Keratinocyte (primary cell): ENCODE measurements at regions not wholly inside any gene's neighbourhood (a gene's known extent, or its start where the extent isn't known, plus 50 kb on each side); places are given as distances from the start of the nearest gene placed in this dataset.

Source experiments
- CTCF ChIP-seq, 3 experiments: IDR thresholded peaks in 1 of 3; conservative IDR thresholded peaks in 1 of 3; optimal IDR thresholded peaks in 1 of 3; 2 replicates in 2 of 3; 3 replicates in 1 of 3; pipeline versions ENCODE3 to v1.5.1; 2011; ENCODE audit warnings: low read length in 3 of 3, mild to moderate bottlenecking in 3 of 3, moderate library complexity in 2 of 3, control low read depth in 1 of 3, inconsistent platforms in 1 of 3; ENCODE audit not compliant: insufficient read depth in 2 of 3; ENCODE audit errors: extremely low read depth in 1 of 3
- EZH2 ChIP-seq: IDR thresholded peaks from one replicate; pipeline ENCODE4 v1.6.1; 2012; ENCODE audit warnings: inconsistent platforms, mild to moderate bottlenecking, low read length, moderate library complexity

- TF ChIP-seq CTCF (optimal IDR thresholded peaks at IDR 0.05 in 1 of 3, IDR thresholded peaks at IDR 0.05 in 1 of 3, conservative IDR thresholded peaks at IDR 0.05 in 1 of 3; ENCODE audit: extremely low read depth in 1 of 3, insufficient read depth in 2 of 3, low read length in 3 of 3) (no peak), EZH2 (no peak)
Measured at GRCh38 chr13:107531180-107531579, 684.2 kb downstream of the LIG4 start.
